ENCODE measurements at regions not wholly inside any gene's neighbourhood (a gene's known extent, or its start where the extent isn't known, plus 50 kb on each side); places are given as distances from the start of the nearest gene placed in this dataset.

DNA sequence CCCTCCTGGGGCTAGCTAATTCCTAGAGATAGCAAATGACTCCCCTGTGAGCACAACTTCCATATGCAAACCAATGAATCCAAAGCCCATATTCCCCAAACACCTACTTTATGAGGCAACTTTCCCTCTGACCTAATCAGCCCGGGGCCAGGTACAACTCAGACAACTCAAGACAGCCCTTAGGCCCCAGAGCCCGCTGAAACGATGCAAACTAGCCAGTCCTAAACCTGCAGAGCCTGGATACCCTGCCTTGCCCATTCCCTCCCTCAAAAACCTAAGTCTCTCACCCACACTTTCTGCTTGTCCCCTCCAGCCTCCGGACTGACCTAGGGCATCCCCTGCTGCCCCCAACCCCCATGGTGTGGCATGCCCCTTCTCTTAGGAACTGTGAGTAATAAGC is 142.8 kb downstream of the ACTR3 start:
- no peak overlapping the region for H3K4me3 ChIP-seq
- TF ChIP-seq, protein P1, sequence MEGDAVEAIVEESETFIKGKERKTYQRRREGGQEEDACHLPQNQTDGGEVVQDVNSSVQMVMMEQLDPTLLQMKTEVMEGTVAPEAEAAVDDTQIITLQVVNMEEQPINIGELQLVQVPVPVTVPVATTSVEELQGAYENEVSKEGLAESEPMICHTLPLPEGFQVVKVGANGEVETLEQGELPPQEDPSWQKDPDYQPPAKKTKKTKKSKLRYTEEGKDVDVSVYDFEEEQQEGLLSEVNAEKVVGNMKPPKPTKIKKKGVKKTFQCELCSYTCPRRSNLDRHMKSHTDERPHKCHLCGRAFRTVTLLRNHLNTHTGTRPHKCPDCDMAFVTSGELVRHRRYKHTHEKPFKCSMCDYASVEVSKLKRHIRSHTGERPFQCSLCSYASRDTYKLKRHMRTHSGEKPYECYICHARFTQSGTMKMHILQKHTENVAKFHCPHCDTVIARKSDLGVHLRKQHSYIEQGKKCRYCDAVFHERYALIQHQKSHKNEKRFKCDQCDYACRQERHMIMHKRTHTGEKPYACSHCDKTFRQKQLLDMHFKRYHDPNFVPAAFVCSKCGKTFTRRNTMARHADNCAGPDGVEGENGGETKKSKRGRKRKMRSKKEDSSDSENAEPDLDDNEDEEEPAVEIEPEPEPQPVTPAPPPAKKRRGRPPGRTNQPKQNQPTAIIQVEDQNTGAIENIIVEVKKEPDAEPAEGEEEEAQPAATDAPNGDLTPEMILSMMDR (IDR thresholded peaks at IDR 0.05) = no peak
- DNase-seq (ENCODE audit: low spot score) = no peak
- H3K27ac ChIP-seq = no peak overlapping the region

GRCh38 chr2:114034742-114035141 is 144.9 kb downstream of the ACTR3 start:
- TF ChIP-seq, protein P1 (IDR thresholded peaks at IDR 0.05) = no peak
- no peak for DNase-seq (ENCODE audit: low spot score)
- Histone ChIP-seq H3K27ac (no peak overlapping the region), H3K4me3 (no peak overlapping the region)

DNA sequence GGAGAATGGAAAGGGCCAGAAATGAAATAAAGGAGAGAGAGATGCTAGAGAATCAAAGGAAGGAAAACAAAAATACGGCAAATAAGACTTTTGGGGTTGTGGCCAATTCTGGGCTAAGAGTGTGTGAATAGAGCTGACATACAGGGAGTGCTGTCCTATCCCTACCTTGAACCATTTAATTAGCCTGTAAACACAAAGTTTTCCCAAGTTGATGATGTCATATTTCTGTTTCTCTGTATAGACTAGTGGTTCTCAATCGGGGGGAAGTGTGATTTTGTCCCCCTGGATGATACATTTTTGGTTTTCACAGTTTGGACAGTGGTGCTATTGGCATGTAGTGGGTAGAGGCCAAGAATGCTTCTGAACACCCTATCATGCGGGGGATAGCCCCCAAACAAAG is 148.8 kb downstream of the ACTR3 start:
- H3K27ac ChIP-seq = no peak overlapping the region
- DNase-seq (ENCODE audit: low spot score) = no peak
- TF ChIP-seq, protein P1 (IDR thresholded peaks at IDR 0.05) = no peak
- no peak overlapping the region for H3K4me3 ChIP-seq

GRCh38 chr2:114039677-114040076 is 149.8 kb downstream of the ACTR3 start:
- no peak overlapping the region for H3K4me3 ChIP-seq
- DNase-seq (ENCODE audit: low spot score) = no peak
- no peak overlapping the region for H3K27ac ChIP-seq
- TF ChIP-seq, protein P1 (IDR thresholded peaks at IDR 0.05) = no peak

DNA sequence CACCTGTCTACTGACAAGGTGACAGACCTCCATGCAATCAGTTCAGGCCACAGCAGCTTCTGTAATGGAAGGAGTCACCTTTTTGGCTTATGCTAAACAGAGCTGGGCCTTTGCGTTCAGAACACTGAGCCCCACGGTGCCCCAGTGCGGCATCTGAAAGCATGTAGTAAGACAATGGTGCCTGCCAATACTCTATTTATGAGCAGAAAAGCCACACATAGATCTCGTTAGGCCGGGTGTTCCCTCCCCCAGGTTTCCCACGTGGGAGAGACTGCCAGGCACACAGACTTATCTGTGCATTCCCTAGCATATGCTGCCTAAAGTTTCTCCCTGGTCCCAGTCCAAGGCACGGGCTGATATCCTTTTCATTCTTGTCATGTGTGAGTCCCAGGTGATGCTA is 150.9 kb downstream of the ACTR3 start:
- Histone ChIP-seq H3K4me3 (no peak overlapping the region), H3K27ac (no peak overlapping the region)
- TF ChIP-seq, protein P1 (IDR thresholded peaks at IDR 0.05) = no peak
- DNase-seq (ENCODE audit: low spot score) = no peak

- no peak overlapping the region for H3K4me3 ChIP-seq
- TF ChIP-seq, protein P1 (IDR thresholded peaks at IDR 0.05) = no peak
- no peak overlapping the region for H3K27ac ChIP-seq
Measured at GRCh38 chr2:114044985-114045384, 155.1 kb downstream of the ACTR3 start.

DNA sequence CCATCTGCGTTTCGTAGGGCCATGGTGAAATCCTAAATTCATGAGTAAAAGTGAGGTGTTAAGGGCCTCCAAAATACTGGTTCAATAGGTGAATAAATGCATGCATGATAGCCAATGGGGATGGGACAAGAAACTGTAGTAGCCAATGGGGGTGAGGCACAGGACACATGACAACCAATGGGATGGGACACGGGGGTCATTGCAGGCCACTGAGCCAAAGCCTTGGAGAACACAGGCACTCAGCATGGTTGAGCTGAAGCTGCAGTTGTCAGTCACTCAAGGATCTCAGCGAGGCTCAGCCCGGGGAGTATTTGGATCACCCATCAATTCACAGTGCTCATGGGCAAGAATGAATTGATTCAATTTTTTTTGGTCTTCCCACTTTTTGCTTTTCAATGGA is 156.5 kb downstream of the ACTR3 start:
- TF ChIP-seq, protein P1 (IDR thresholded peaks at IDR 0.05) = no peak
- no peak for DNase-seq (ENCODE audit: low spot score)
- Histone ChIP-seq H3K27ac (no peak overlapping the region), H3K4me3 (no peak overlapping the region)

More at GRCh38 chr2:114044985-114045384, 155.1 kb downstream of the ACTR3 start:
- no peak for DNase-seq (ENCODE audit: low spot score)

Data from coronary artery (tissue), 2 donors.